A673 (cell line): ENCODE measurements at regions not wholly inside any gene's neighbourhood (a gene's known extent, or its start where the extent isn't known, plus 50 kb on each side); places are given as distances from the start of the nearest gene placed in this dataset.

Experiments used
- EZH2 ChIP-seq: fragments of 200-600 bp; sonication (generic); IDR thresholded peaks from 2 replicates; pipeline ENCODE4 v1.6.1; 2017; ENCODE audit warnings: borderline replicate concordance, low read depth, mild to moderate bottlenecking, mixed read lengths, antibody characterized with exemption, low read length; ENCODE audit not compliant: poor library complexity, severe bottlenecking
- TF ChIP-seq, protein P1 (sequence below): fragments of 300-800, 200-600 bp; sonication (generic); conservative IDR thresholded peaks from 2 replicates; pipeline ENCODE4 v1.5.1; 2017; ENCODE audit warnings: low read depth, mild to moderate bottlenecking, antibody characterized with exemption, low read length, moderate library complexity, mixed read lengths

DNA sequence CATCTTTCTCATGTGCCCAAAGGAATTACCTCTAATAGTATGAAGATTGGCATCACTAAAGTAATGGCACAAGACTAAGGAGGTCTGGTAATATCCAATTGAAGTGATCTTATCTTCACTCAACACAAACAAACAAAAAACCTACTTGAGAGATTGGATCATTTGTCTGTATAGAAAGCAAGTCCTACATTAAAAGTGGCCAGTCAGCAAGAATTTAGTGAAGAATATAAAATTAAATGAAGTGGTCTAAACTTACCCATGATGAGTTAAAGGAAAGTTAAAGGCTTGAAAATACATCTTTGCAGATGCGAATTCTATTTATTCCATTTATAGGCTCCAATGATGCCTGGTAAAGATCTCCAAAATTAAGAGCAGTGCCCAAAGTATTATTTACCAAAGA, 350.3 kb upstream of the PCSK5 start:
- TF ChIP-seq, protein P1, sequence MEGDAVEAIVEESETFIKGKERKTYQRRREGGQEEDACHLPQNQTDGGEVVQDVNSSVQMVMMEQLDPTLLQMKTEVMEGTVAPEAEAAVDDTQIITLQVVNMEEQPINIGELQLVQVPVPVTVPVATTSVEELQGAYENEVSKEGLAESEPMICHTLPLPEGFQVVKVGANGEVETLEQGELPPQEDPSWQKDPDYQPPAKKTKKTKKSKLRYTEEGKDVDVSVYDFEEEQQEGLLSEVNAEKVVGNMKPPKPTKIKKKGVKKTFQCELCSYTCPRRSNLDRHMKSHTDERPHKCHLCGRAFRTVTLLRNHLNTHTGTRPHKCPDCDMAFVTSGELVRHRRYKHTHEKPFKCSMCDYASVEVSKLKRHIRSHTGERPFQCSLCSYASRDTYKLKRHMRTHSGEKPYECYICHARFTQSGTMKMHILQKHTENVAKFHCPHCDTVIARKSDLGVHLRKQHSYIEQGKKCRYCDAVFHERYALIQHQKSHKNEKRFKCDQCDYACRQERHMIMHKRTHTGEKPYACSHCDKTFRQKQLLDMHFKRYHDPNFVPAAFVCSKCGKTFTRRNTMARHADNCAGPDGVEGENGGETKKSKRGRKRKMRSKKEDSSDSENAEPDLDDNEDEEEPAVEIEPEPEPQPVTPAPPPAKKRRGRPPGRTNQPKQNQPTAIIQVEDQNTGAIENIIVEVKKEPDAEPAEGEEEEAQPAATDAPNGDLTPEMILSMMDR, result no peak
- no peak for TF ChIP-seq EZH2
